OCI-LY1 (cell line): ENCODE measurements at regions not wholly inside any gene's neighbourhood (a gene's known extent, or its start where the extent isn't known, plus 50 kb on each side); places are given as distances from the start of the nearest gene placed in this dataset.

Source experiments
- H2AFZ ChIP-seq: fragments of 200-600 bp; sonication (generic), shearing (Covaris generic); 2 replicates; pipeline ENCODE4 v1.6.0; 2014; ENCODE audit warnings: antibody characterized with exemption, mild to moderate bottlenecking, low read length
- H3F3A ChIP-seq: fragments of 200-600 bp; sonication (generic), shearing (Covaris generic); 2 replicates; pipeline ENCODE4 v1.6.0; 2014; ENCODE audit warnings: mild to moderate bottlenecking, antibody characterized with exemption, low read length, moderate library complexity; ENCODE audit not compliant: insufficient read depth
- H3K27ac ChIP-seq: fragments of 200-600 bp; sonication (generic); 2 replicates; pipeline ENCODE4 v1.5.1; 2014; ENCODE audit warnings: low read length, mixed run types, mild to moderate bottlenecking, low read depth; ENCODE audit not compliant: poor library complexity, severe bottlenecking
- H3K27me3 ChIP-seq: fragments of 200-600 bp; sonication (generic); 2 replicates; pipeline ENCODE4 v1.6.0; 2014; ENCODE audit warnings: antibody characterized with exemption, mild to moderate bottlenecking, low read length, moderate library complexity; ENCODE audit not compliant: insufficient read depth
- H3K36me3 ChIP-seq: fragments of 200-600 bp; sonication (generic); 2 replicates; pipeline ENCODE4 v1.6.1; 2014; ENCODE audit warnings: mild to moderate bottlenecking, antibody characterized with exemption, low read length, moderate library complexity, mixed read lengths; ENCODE audit not compliant: insufficient read depth
- H3K4me1 ChIP-seq: fragments of 200-600 bp; sonication (generic); 2 replicates; pipeline ENCODE4 v1.5.1; 2014; ENCODE audit warnings: mild to moderate bottlenecking, low read length, moderate library complexity; ENCODE audit not compliant: insufficient read depth, severe bottlenecking
- H3K4me2 ChIP-seq: fragments of 200-600 bp; sonication (generic), shearing (Covaris generic); 2 replicates; pipeline ENCODE4 v1.6.1; 2014; ENCODE audit warnings: low read length
- H3K4me3 ChIP-seq: fragments of 200-600 bp; sonication (generic); 2 replicates; pipeline ENCODE4 v1.5.1; 2014; ENCODE audit warnings: low read length, low read depth, mild to moderate bottlenecking, mixed read lengths; ENCODE audit not compliant: poor library complexity, severe bottlenecking
- H3K79me2 ChIP-seq: fragments of 200-600 bp; shearing (Covaris generic); 2 replicates; pipeline ENCODE4 v1.6.1; 2016; ENCODE audit warnings: mixed run types, low read length, mixed read lengths; ENCODE audit not compliant: insufficient read depth
- H3K9ac ChIP-seq: fragments of 200-600 bp; sonication (generic), shearing (Covaris generic); 2 replicates; pipeline ENCODE4 v1.6.1; 2014; ENCODE audit warnings: mild to moderate bottlenecking, low read length, mixed read lengths
- H3K9me2 ChIP-seq: fragments of 200-600 bp; sonication (generic), shearing (Covaris generic); 2 replicates; pipeline ENCODE4 v1.6.1; 2014; ENCODE audit warnings: low read depth, mild to moderate bottlenecking, low read length, mixed read lengths
- H3K9me3 ChIP-seq: fragments of 200-600 bp; shearing (Covaris generic); 2 replicates; pipeline ENCODE4 v1.6.1; 2014; ENCODE audit warnings: low read length, mixed read lengths
- H4K20me1 ChIP-seq: fragments of 200-600 bp; sonication (generic), shearing (Covaris generic); 2 replicates; pipeline ENCODE4 v1.6.0; 2016; ENCODE audit warnings: mild to moderate bottlenecking, low read length; ENCODE audit not compliant: insufficient read depth
- EZH2 ChIP-seq: fragments of 200-600 bp; sonication (generic), shearing (Covaris generic); IDR thresholded peaks from 2 replicates; pipeline ENCODE4 v1.8.0; 2017; ENCODE audit warnings: borderline replicate concordance, mixed run types, mild to moderate bottlenecking, antibody characterized with exemption, low read length, moderate library complexity, mixed read lengths
- TF ChIP-seq, protein P1 (sequence below): fragments of 200-600 bp; sonication (generic), shearing (Covaris generic); IDR thresholded peaks from 2 replicates; pipeline ENCODE4 v1.5.1; 2017; ENCODE audit warnings: mild to moderate bottlenecking, antibody characterized with exemption, low read length, moderate library complexity, mixed read lengths

DNA sequence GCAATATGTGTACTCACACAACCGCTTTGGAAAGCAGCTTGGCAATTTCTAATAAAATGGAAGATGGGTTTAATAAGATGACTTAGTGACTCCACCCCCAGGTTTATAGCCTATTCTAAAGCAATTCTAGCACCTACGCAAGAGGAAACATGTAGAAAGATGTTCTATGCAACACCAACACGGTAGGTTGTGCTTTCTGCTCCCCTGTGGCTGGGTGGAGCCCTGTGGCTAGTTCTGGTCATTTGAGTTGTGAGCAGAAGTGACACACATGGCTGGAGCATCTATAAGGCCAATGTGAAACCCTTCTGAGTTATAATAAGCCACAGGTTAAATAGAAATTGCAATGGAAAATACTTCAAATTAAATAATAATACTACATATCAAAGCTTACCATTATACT, 310.7 kb downstream of the CD83 start:
- Histone ChIP-seq H3K27me3 (no peaks in the 10 kb centered on the region), H3K27ac (no peak overlapping the region), H3F3A (no peaks in the 10 kb centered on the region), H3K36me3 (no peaks in the 10 kb centered on the region), H3K4me3 (no peak overlapping the region), H4K20me1 (no peaks in the 10 kb centered on the region), H2AFZ (no peak overlapping the region), H3K4me1 (no peaks in the 10 kb centered on the region), H3K9ac (no peak overlapping the region), H3K9me3 (no peaks in the 10 kb centered on the region), H3K79me2 (no peaks in the 10 kb centered on the region), H3K9me2 (no peaks in the 10 kb centered on the region), H3K4me2 (no peak overlapping the region)
- TF ChIP-seq, protein P1, sequence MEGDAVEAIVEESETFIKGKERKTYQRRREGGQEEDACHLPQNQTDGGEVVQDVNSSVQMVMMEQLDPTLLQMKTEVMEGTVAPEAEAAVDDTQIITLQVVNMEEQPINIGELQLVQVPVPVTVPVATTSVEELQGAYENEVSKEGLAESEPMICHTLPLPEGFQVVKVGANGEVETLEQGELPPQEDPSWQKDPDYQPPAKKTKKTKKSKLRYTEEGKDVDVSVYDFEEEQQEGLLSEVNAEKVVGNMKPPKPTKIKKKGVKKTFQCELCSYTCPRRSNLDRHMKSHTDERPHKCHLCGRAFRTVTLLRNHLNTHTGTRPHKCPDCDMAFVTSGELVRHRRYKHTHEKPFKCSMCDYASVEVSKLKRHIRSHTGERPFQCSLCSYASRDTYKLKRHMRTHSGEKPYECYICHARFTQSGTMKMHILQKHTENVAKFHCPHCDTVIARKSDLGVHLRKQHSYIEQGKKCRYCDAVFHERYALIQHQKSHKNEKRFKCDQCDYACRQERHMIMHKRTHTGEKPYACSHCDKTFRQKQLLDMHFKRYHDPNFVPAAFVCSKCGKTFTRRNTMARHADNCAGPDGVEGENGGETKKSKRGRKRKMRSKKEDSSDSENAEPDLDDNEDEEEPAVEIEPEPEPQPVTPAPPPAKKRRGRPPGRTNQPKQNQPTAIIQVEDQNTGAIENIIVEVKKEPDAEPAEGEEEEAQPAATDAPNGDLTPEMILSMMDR = no peak
- no peak for TF ChIP-seq EZH2

DNA sequence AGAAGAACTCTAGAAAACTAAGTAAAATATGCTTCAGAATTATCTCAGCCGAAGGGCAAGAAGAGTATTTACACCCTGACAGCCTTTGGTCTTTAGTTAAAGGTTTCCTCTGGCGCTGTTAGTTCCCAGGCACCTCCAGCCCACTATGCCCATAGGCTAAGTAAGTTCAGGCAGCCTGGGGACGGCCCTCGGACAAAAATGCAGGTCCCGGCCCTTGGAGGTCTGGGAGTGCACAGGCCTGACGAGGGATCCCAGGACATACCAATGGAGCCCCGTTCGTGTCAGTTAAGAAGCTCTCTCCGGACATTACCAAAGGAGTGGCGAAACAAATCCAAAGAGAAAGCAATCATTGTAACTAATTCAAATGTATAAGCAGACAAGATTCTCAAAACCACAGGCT, 311.8 kb downstream of the CD83 start:
- no peaks in the 10 kb centered on the region for H3F3A ChIP-seq
- H3K27ac ChIP-seq = no peak overlapping the region
- no peaks in the 10 kb centered on the region for H3K9me3 ChIP-seq
- H4K20me1 ChIP-seq = no peaks in the 10 kb centered on the region
- no peaks in the 10 kb centered on the region for H3K9me2 ChIP-seq
- H3K4me1 ChIP-seq = no peaks in the 10 kb centered on the region
- H3K27me3 ChIP-seq = no peaks in the 10 kb centered on the region
- no peak overlapping the region for H3K4me2 ChIP-seq
- no peaks in the 10 kb centered on the region for H3K79me2 ChIP-seq
- no peak for TF ChIP-seq EZH2
- TF ChIP-seq, protein P1 = no peak
- no peak overlapping the region for H3K4me3 ChIP-seq
- no peaks in the 10 kb centered on the region for H3K36me3 ChIP-seq
- H3K9ac ChIP-seq = no peak overlapping the region
- H2AFZ ChIP-seq = no peak overlapping the region

DNA sequence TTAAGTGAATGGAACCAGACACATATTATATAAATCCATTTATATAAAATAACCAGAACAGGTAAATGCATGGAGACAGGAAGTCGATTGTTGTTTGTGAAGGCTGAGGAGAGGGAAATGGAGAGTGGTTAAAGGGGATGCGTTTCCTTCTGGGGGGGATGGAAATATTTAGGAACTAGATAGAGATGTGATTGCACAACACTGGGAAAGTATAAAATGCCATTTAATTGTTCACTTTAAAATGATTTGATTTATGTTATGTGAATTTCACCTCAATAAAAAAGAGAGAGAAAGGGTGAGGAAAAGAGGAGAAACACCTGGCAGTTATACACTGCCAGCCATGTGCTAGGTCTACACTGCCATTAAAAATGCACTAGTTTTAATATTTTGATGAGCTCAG, 312.6 kb downstream of the CD83 start:
- Histone ChIP-seq H4K20me1 (no peaks in the 10 kb centered on the region), H3K4me2 (no peak overlapping the region), H3K27me3 (no peaks in the 10 kb centered on the region), H3K9me2 (no peaks in the 10 kb centered on the region), H3F3A (no peaks in the 10 kb centered on the region), H3K36me3 (no peaks in the 10 kb centered on the region), H3K9ac (no peak overlapping the region), H3K9me3 (no peaks in the 10 kb centered on the region), H2AFZ (no peak overlapping the region), H3K4me3 (no peak overlapping the region), H3K79me2 (no peaks in the 10 kb centered on the region), H3K4me1 (no peaks in the 10 kb centered on the region), H3K27ac (no peak overlapping the region)
- TF ChIP-seq EZH2 = no peak
- TF ChIP-seq, protein P1 = no peak
